ENCODE measurements at regions not wholly inside any gene's neighbourhood (a gene's known extent, or its start where the extent isn't known, plus 50 kb on each side); places are given as distances from the start of the nearest gene placed in this dataset.
"Not testable (repeated sequence)": the region's sequence is repeated elsewhere in the genome, so short reads cannot be mapped to it uniquely, and the experiment has no call there.

GRCh38 chr20:58033026-58033536 lies 195.4 kb downstream of the ANKRD60 start:
- no peak for FAIRE-seq

- no peak for FAIRE-seq
These were observed 195.9 kb downstream of the ANKRD60 start for GRCh38 chr20:58032599-58032998.

GRCh38 chr20:58031350-58031749 lies 197.1 kb downstream of the ANKRD60 start:
- not testable (repeated sequence) for FAIRE-seq

GRCh38 chr20:58028123-58028522 lies 200.3 kb downstream of the ANKRD60 start:
- FAIRE-seq: no peak

- no peak for FAIRE-seq
These were observed 202.1 kb downstream of the ANKRD60 start for GRCh38 chr20:58026361-58026760.

- FAIRE-seq: no peak
These were observed 203.2 kb downstream of the ANKRD60 start for GRCh38 chr20:58025233-58025632.

- FAIRE-seq: no peak
These were observed 204.2 kb downstream of the ANKRD60 start for GRCh38 chr20:58024241-58024721.

GRCh38 chr20:58023781-58024180 lies 204.7 kb downstream of the ANKRD60 start:
- FAIRE-seq: no peak

GRCh38 chr20:58023346-58023745 lies 205.1 kb downstream of the ANKRD60 start:
- no peak for FAIRE-seq

- FAIRE-seq: peak; percentile 72
These were observed 205.7 kb downstream of the ANKRD60 start for GRCh38 chr20:58022711-58023110.

GRCh38 chr20:58021481-58021880 lies 207.0 kb downstream of the ANKRD60 start:
- FAIRE-seq: no peak

GRCh38 chr20:58020656-58021454 lies 207.6 kb downstream of the ANKRD60 start:
- FAIRE-seq: no peak

GRCh38 chr20:58019850-58020625 lies 208.4 kb downstream of the ANKRD60 start:
- FAIRE-seq: no peak

- FAIRE-seq: no peak
These were observed 209.2 kb downstream of the ANKRD60 start for GRCh38 chr20:58019027-58019849.

- FAIRE-seq: no peak
These were observed 209.9 kb downstream of the ANKRD60 start for GRCh38 chr20:58018590-58018989.

- no peak for FAIRE-seq
These were observed 210.4 kb downstream of the ANKRD60 start for GRCh38 chr20:58017970-58018530.

- FAIRE-seq: no peak
These were observed 211.1 kb downstream of the ANKRD60 start for GRCh38 chr20:58017231-58017969.

- FAIRE-seq: no peak
These were observed 211.7 kb downstream of the ANKRD60 start for GRCh38 chr20:58016779-58017178.

- FAIRE-seq: no peak
These were observed 213.7 kb downstream of the ANKRD60 start for GRCh38 chr20:58014628-58015315.

GRCh38 chr20:58012731-58013510 lies 215.5 kb downstream of the ANKRD60 start:
- peak; percentile 4 for FAIRE-seq
